ENCODE measurements at regions not wholly inside any gene's neighbourhood (a gene's known extent, or its start where the extent isn't known, plus 50 kb on each side); places are given as distances from the start of the nearest gene placed in this dataset.

DNA sequence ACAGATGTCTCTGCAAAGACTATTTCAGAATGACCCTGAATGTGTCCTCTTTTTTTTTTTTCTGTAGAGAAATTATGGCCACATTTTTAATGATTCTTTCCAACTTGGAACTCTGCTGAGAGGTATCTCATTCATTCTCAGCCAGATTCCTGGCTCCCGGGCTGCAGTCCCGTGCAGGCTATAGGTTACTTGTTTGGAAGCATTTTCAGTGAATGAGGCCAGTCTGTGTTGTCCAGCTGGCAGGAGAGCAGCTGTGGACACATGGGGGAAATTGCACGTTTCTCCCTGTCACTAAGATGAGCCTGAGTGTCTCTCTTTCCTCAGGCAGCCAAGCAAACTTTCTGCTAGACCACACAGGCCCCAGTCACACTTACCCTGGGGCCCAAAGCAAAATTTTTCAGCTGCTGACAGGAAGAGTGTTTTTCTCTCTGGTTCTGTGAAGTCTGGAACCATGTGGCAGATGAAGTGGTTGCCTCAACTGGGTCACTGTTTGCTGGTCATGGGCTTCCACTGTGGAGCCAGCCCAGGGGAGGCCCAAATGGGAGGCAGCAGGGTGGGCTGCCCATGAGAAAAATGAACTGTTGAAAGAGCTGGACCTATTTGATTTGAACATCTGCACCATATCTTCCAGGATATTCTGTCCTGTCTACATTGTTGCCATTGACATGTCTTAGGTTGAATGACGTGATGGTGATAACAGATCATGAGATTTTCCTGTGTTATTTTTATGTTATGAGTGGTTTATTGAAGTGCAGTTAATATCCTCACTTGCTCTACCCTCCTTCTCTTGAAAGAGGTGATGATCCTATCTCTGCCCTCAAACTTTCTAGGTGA lies 431.2 kb downstream of the LPIN1 start:
- DNase-seq (ENCODE audit: low read depth), result peak; percentile 45
- H3K36me3 ChIP-seq (ENCODE audit: control insufficient read depth, insufficient read depth, low read length, severe bottlenecking), result no peaks in the 10 kb centered on the region
- H3K9ac ChIP-seq (ENCODE audit: low read length), result no peak overlapping the region
- peaks cover 46% of the 10 kb centered on the region for H3K4me1 ChIP-seq (ENCODE audit: control insufficient read depth, insufficient read depth, low read length)
- no peak overlapping the region for H3K4me3 ChIP-seq (ENCODE audit: low read length)
- H3K27me3 ChIP-seq (replicated peaks; ENCODE audit: control insufficient read depth, insufficient read depth, low read length), result peaks cover 11% of the 10 kb centered on the region
- no peaks in the 10 kb centered on the region for H3K9me3 ChIP-seq (ENCODE audit: control insufficient read depth, low read length)

DNA sequence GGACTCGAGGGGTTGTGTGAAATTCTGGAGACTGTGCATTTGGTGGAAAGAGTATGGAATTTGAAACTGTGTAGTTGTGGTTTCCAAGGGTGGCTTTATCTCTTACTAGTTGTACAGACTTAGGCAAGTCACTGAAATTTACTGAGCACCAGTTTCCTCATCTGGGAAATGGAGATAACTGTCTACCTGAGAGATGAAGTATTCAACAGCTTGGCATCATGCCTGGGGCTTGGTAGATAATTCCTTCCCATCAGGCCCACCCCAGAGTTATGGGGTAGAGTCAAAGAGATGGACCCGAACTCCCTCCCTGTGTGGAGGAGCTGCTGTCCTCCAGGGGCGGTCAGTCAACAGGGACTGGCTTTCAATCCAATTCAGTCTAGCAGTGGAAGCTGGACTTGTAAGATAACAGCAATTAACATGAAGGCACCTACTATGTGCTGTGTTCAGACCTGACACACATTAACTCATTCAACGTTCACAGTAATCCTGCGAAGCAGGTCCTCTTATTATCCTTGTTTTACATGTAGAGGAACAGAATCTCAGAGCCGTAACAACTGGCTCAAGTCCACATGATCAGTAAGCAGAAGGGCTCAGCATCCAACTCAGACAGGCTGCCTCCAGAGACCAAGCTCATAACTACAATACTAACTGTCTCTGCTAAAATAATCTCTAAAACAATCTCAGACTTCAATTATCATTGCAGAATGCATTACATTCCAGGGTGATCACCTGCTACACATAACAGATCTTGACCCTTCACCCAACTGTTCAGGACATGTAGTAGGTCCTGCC lies 432.1 kb downstream of the LPIN1 start:
- Histone ChIP-seq H3K9ac (ENCODE audit: low read length) (no peak overlapping the region), H3K36me3 (ENCODE audit: control insufficient read depth, insufficient read depth, low read length, severe bottlenecking) (no peaks in the 10 kb centered on the region), H3K27me3 (replicated peaks; ENCODE audit: control insufficient read depth, insufficient read depth, low read length) (peaks cover 15% of the 10 kb centered on the region), H3K4me3 (ENCODE audit: low read length) (no peak overlapping the region), H3K4me1 (ENCODE audit: control insufficient read depth, insufficient read depth, low read length) (peaks cover 46% of the 10 kb centered on the region), H3K9me3 (ENCODE audit: control insufficient read depth, low read length) (no peaks in the 10 kb centered on the region)
- DNase-seq (ENCODE audit: low read depth), result no peak

DNA sequence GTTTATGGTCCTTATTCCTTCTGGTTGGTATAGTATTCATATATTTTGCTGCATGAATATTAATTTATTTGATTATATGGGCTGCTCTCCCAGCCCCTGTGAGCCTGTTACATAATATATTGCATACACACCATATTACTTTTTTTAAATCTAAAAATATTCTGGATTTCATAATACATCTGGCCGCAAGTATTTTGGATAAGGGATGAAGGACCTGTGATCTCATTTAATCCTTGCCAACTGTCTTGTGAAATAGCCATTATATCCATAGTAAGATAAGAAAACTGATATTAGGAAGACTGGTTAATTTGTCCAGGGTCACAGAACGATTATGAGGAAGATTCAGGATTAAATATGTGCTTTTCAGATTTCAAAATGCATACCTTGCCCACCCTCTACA lies 433.6 kb downstream of the LPIN1 start:
- DNase-seq (ENCODE audit: low read depth), result no peak
- Histone ChIP-seq H3K36me3 (ENCODE audit: control insufficient read depth, insufficient read depth, low read length, severe bottlenecking) (no peaks in the 10 kb centered on the region), H3K27me3 (replicated peaks; ENCODE audit: control insufficient read depth, insufficient read depth, low read length) (peaks cover 15% of the 10 kb centered on the region), H3K9ac (ENCODE audit: low read length) (no peak overlapping the region), H3K9me3 (ENCODE audit: control insufficient read depth, low read length) (no peaks in the 10 kb centered on the region), H3K4me1 (ENCODE audit: control insufficient read depth, insufficient read depth, low read length) (peaks cover 42% of the 10 kb centered on the region), H3K4me3 (ENCODE audit: low read length) (no peak overlapping the region)

DNA sequence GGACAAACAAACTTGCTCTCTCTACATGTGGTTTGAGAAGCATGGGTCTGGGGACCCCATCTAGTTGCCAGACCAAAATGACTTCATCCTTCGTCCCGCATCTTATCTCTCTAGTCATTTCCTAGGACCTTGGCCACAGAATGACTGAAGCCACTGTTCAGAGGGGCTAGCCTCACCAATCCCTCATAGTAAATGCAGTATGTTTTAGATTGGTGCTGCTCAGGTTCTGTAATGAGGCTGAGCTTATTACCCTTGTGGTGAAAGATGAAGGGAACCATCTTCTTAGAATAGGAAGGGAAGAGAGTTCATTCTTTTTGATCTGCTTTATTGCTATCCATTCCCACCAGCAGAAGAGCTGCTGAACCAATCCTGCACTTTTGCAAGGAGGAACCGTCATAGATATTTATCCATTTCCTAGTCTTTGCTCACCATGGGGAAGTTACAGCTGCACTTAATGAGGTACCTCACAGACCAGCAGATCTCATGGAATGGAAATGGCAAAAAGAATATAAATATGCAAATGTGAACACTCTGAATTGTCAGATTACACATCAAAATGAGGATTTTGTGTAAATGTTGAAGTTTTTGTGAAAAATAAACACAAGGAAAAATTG lies 436.7 kb downstream of the LPIN1 start:
- no peak for DNase-seq (ENCODE audit: low read depth)

DNA sequence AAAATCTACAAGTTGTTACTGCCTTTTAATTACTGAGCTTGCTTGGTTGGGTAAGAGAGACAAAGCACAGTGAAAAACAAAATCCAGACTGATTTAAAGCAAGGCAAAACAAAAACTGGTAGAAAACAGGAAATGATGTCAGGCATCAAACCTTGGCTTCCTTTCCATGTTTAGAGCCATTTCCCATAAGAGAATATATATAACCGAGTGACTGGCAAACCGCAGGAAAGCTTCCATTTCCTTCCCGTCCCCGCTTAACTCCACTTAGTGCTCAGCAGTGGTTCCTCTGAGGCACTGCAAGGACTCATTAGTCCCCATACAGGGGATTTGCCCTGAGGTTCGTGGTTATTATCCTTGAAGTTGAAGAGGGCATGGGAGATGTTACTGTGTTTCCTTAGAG lies 446.3 kb downstream of the LPIN1 start:
- Histone ChIP-seq H3K27me3 (replicated peaks; ENCODE audit: control insufficient read depth, insufficient read depth, low read length) (no peaks in the 10 kb centered on the region), H3K9me3 (ENCODE audit: control insufficient read depth, low read length) (peaks cover 3% of the 10 kb centered on the region), H3K4me3 (ENCODE audit: low read length) (no peak overlapping the region), H3K9ac (ENCODE audit: low read length) (no peak overlapping the region), H3K4me1 (ENCODE audit: control insufficient read depth, insufficient read depth, low read length) (no peaks in the 10 kb centered on the region), H3K36me3 (ENCODE audit: control insufficient read depth, insufficient read depth, low read length, severe bottlenecking) (no peaks in the 10 kb centered on the region)
- no peak for DNase-seq (ENCODE audit: low read depth)

More for the DNA sequence above, 436.7 kb downstream of the LPIN1 start:
- no peaks in the 10 kb centered on the region for H3K36me3 ChIP-seq (ENCODE audit: control insufficient read depth, insufficient read depth, low read length, severe bottlenecking)
- H3K9ac ChIP-seq (ENCODE audit: low read length), result no peak overlapping the region
- H3K4me1 ChIP-seq (ENCODE audit: control insufficient read depth, insufficient read depth, low read length), result peaks cover 29% of the 10 kb centered on the region
- H3K4me3 ChIP-seq (ENCODE audit: low read length), result no peak overlapping the region
- H3K27me3 ChIP-seq (replicated peaks; ENCODE audit: control insufficient read depth, insufficient read depth, low read length), result peaks cover 12% of the 10 kb centered on the region
- H3K9me3 ChIP-seq (ENCODE audit: control insufficient read depth, low read length), result no peaks in the 10 kb centered on the region

DNA sequence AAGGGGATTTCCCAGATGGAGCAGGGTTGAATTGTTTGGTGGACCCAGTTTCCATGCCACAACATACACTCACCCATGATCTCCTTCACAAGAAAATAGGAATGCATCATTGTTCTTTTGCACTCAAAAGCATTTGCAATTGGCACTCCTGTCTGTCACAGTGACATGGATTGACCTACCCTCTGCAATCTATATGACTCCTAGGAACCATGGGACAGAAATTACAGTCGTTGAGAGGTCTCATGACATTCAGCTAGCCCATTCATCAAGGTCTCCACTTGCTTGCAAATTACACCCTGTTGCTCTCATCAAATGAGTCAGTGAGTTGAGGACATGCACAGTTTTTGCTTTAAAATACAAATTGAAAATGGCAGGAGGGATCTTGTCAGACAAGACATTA lies 448.5 kb downstream of the LPIN1 start:
- H3K27me3 ChIP-seq (replicated peaks; ENCODE audit: control insufficient read depth, insufficient read depth, low read length), result no peaks in the 10 kb centered on the region
- H3K36me3 ChIP-seq (ENCODE audit: control insufficient read depth, insufficient read depth, low read length, severe bottlenecking), result no peaks in the 10 kb centered on the region
- H3K9me3 ChIP-seq (ENCODE audit: control insufficient read depth, low read length), result peaks cover 3% of the 10 kb centered on the region
- H3K4me1 ChIP-seq (ENCODE audit: control insufficient read depth, insufficient read depth, low read length), result peaks cover 1% of the 10 kb centered on the region
- DNase-seq (ENCODE audit: low read depth), result no peak
- H3K4me3 ChIP-seq (ENCODE audit: low read length), result no peak overlapping the region
- no peak overlapping the region for H3K9ac ChIP-seq (ENCODE audit: low read length)

DNA sequence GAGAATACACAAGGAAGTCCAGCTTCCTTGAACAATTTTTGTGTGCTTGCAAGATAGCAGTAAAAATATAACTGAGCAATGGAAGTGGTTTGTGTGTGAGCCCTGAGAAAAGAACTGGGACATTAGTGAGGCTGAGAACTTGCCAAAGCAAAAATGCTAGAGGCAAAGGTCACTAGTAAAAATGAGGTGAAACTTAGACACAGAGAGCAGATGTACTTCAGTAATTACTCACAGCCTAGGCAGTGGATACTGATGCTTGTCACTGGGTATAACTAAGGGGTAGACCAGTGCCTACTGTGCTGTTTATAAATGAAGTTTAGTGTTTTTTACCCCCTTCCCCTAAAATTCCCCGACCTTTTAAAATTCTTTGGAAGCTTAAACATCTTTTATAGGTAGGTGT lies 450.1 kb downstream of the LPIN1 start:
- Histone ChIP-seq H3K4me1 (ENCODE audit: control insufficient read depth, insufficient read depth, low read length) (peaks cover 4% of the 10 kb centered on the region), H3K9ac (ENCODE audit: low read length) (no peak overlapping the region), H3K36me3 (ENCODE audit: control insufficient read depth, insufficient read depth, low read length, severe bottlenecking) (no peaks in the 10 kb centered on the region), H3K9me3 (ENCODE audit: control insufficient read depth, low read length) (peaks cover 3% of the 10 kb centered on the region), H3K4me3 (ENCODE audit: low read length) (no peak overlapping the region), H3K27me3 (replicated peaks; ENCODE audit: control insufficient read depth, insufficient read depth, low read length) (no peaks in the 10 kb centered on the region)
- DNase-seq (ENCODE audit: low read depth), result peak; percentile 32

DNA sequence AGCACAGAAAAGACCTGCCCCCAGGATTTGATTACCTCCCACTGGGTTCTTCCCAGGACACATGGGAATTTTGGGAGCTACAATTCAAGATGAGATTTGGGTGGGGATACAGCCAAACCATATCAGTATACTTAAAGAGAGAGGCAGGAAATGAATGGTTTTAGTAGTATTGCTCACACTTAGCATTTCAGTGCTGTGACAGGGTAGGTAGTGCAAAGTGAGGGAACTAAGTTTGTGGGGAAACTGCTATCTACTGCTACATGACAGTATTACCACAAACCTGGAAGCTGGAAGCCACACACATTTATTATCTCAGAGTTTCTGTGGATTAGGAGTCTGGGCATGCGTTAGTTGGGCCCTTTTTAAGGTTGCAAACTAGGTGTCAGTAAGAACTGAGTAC lies 450.7 kb downstream of the LPIN1 start:
- H3K9ac ChIP-seq (ENCODE audit: low read length), result no peak overlapping the region
- H3K36me3 ChIP-seq (ENCODE audit: control insufficient read depth, insufficient read depth, low read length, severe bottlenecking), result no peaks in the 10 kb centered on the region
- H3K4me3 ChIP-seq (ENCODE audit: low read length), result no peak overlapping the region
- no peak for DNase-seq (ENCODE audit: low read depth)
- H3K27me3 ChIP-seq (replicated peaks; ENCODE audit: control insufficient read depth, insufficient read depth, low read length), result no peaks in the 10 kb centered on the region
- H3K4me1 ChIP-seq (ENCODE audit: control insufficient read depth, insufficient read depth, low read length), result peaks cover 4% of the 10 kb centered on the region
- peaks cover 3% of the 10 kb centered on the region for H3K9me3 ChIP-seq (ENCODE audit: control insufficient read depth, low read length)

DNA sequence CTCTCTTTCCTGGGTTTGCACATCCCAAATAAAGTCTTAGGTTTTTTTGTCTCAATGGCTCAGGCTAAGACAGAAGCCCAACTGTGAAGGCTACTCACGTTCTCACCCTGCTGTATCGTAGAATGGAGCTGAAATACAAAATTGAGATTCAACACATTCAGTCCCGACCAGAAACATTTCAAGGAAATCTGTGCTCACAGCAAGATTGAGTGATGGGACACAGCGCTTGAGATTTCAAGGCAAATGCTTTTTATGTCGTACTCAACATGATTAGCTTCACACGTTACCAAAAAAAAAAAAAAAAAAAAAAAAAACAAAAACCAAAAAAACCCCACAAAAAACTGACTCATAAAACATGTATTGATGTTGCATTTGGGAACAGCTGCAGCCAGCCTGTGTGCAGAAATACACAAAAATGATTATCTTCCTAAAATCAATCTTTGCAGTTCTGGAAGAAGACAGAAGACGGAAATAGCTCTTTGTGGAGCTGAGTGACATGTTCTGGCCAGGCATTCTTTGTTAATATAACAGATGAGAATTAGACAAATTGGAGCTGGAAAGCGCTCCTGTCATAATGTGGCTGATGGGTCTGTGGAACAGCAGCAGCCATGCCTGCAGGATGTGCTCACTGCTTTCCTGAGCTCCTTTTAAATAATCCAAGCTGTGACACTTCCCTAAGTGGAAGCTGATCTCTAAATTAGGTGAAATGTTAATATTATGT lies 453.2 kb downstream of the LPIN1 start:
- Histone ChIP-seq H3K4me3 (ENCODE audit: low read length) (no peak overlapping the region), H3K36me3 (ENCODE audit: control insufficient read depth, insufficient read depth, low read length, severe bottlenecking) (no peaks in the 10 kb centered on the region), H3K9ac (ENCODE audit: low read length) (no peak overlapping the region), H3K9me3 (ENCODE audit: control insufficient read depth, low read length) (peaks cover 3% of the 10 kb centered on the region), H3K27me3 (replicated peaks; ENCODE audit: control insufficient read depth, insufficient read depth, low read length) (no peaks in the 10 kb centered on the region), H3K4me1 (ENCODE audit: control insufficient read depth, insufficient read depth, low read length) (peaks cover 17% of the 10 kb centered on the region)
- DNase-seq (ENCODE audit: low read depth), result no peak

DNA sequence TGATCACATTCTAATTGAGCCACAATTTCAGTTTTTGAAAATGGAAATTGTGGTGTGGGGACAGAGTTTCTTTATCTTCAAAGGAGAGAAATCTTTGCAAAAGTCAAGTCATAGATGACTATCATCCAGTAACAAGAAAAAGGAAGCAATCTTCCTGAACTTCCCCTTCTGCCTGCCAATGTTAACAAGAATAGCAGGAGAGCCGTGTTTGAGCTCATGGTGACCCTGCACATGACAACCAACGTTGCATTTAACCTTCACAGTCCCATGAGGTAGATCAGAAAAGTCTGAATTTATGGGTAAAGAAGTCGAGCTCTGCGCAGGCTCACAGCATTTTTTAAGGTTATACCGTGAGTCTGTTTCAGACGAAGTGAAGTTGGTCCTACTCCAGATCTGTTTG lies 454.9 kb downstream of the LPIN1 start:
- DNase-seq (ENCODE audit: low read depth), result no peak
- no peak overlapping the region for H3K9ac ChIP-seq (ENCODE audit: low read length)

More for the DNA sequence above, 454.9 kb downstream of the LPIN1 start:
- H3K36me3 ChIP-seq (ENCODE audit: control insufficient read depth, insufficient read depth, low read length, severe bottlenecking), result no peaks in the 10 kb centered on the region
- H3K27me3 ChIP-seq (replicated peaks; ENCODE audit: control insufficient read depth, insufficient read depth, low read length), result no peaks in the 10 kb centered on the region
- peaks cover 17% of the 10 kb centered on the region for H3K4me1 ChIP-seq (ENCODE audit: control insufficient read depth, insufficient read depth, low read length)
- H3K9me3 ChIP-seq (ENCODE audit: control insufficient read depth, low read length), result peaks cover 3% of the 10 kb centered on the region
- H3K4me3 ChIP-seq (ENCODE audit: low read length), result no peak overlapping the region

All from adipocyte (in vitro differentiated cells).